H1 (cell line): ENCODE measurements at regions not wholly inside any gene's neighbourhood (a gene's known extent, or its start where the extent isn't known, plus 50 kb on each side); places are given as distances from the start of the nearest gene placed in this dataset.

Source experiments
- CTCF ChIA-PET: fragments of 300-600 bp; sonication (Branson Sonifier 250); formaldehyde crosslinking; loops from one replicate; lab custom pipeline; 2021; ENCODE audit not compliant: partially characterized antibody; lab: Charles Lee
- POLR2A ChIA-PET: fragments of 300-600 bp; sonication (Branson Sonifier 250); formaldehyde crosslinking; loops from one replicate; lab custom pipeline; 2021; ENCODE audit warnings: inconsistent platforms; ENCODE audit not compliant: partially characterized antibody; lab: Charles Lee
- DNase-seq, 2 experiments: peaks; one replicate each; pipeline versions ENCODE4 v3.0.0 to v3.0.0-alpha.2; 2010 to 2022; ENCODE audit warnings: low spot score in 2 of 2, low read depth in 1 of 2, mixed read lengths in 1 of 2
- FAIRE-seq: peaks from 2 replicates; lab custom pipeline; 2011; peaks lifted over from hg19 to GRCh38; lab: Jason Lieb, UNC
- H2AFZ ChIP-seq: 2 replicates; pipeline ENCODE4 v1.8.1; 2012; ENCODE audit warnings: low read length, inconsistent platforms
- H2AK5ac ChIP-seq: 2 replicates; pipeline ENCODE4 v1.6.1; 2013; ENCODE audit warnings: low read depth, low read length
- H2BK120ac ChIP-seq: replicated peaks from 2 replicates; pipeline ENCODE3; 2013; ENCODE audit warnings: low read depth, low read length, inconsistent platforms
- H2BK12ac ChIP-seq: 2 replicates; pipeline ENCODE4 v1.6.1; 2013; ENCODE audit warnings: low read depth, low read length
- H2BK15ac ChIP-seq: 2 replicates; pipeline ENCODE4 v1.6.1; 2013; ENCODE audit warnings: low read length
- H2BK20ac ChIP-seq: 2 replicates; pipeline ENCODE4 v1.6.1; 2013; ENCODE audit warnings: low read length
- H2BK5ac ChIP-seq: 2 replicates; pipeline ENCODE4 v1.6.1; 2013; ENCODE audit warnings: low read depth, low read length
- H3K14ac ChIP-seq: 2 replicates; pipeline ENCODE4 v1.6.1; 2013; ENCODE audit warnings: inconsistent platforms; ENCODE audit not compliant: insufficient read length
- H3K18ac ChIP-seq: 2 replicates; pipeline ENCODE4 v1.6.1; 2013; ENCODE audit warnings: low read length; ENCODE audit errors: extremely low read depth
- H3K23ac ChIP-seq: 2 replicates; pipeline ENCODE4 v1.6.1; 2013; ENCODE audit warnings: inconsistent platforms; ENCODE audit not compliant: insufficient read length
- H3K23me2 ChIP-seq: 2 replicates; pipeline ENCODE4 v1.6.1; 2013; ENCODE audit warnings: low read depth, low read length
- H3K27ac ChIP-seq: 2 replicates; pipeline ENCODE4 v1.6.1; 2011; ENCODE audit warnings: low read depth, low read length, inconsistent platforms
- H3K27me3 ChIP-seq, 4 experiments: replicated peaks in 1 of 4; 1 replicate in 1 of 4; 2 replicates in 3 of 4; pipeline versions ENCODE4 v1.6.1 to v1.8.1; 2011 to 2013; ENCODE audit warnings: low read length in 3 of 4, mild to moderate bottlenecking in 3 of 4, inconsistent platforms in 2 of 4, mixed read lengths in 2 of 4, moderate library complexity in 1 of 4; ENCODE audit not compliant: control insufficient read depth in 3 of 4, insufficient read depth in 3 of 4; ENCODE audit errors: extremely low read depth in 1 of 4
- H3K36me3 ChIP-seq, 4 experiments: 2 replicates each; pipeline versions ENCODE4 v1.6.1 to v1.8.1; 2011 to 2013; ENCODE audit warnings: mild to moderate bottlenecking in 4 of 4, low read length in 3 of 4, moderate library complexity in 2 of 4, control low read depth in 1 of 4, inconsistent platforms in 1 of 4; ENCODE audit not compliant: insufficient read depth in 4 of 4, control insufficient read depth in 2 of 4
- H3K4ac ChIP-seq: replicated peaks from 2 replicates; pipeline ENCODE3; 2013; ENCODE audit warnings: low read length, low read depth, mixed read lengths, inconsistent platforms; ENCODE audit not compliant: insufficient read length
- H3K4me1 ChIP-seq, 4 experiments: replicated peaks in 1 of 4; 1 replicate in 1 of 4; 2 replicates in 3 of 4; pipeline versions ENCODE4 v1.6.1 to v1.8.1; 2011 to 2013; ENCODE audit warnings: low read length in 3 of 4, inconsistent platforms in 2 of 4, mixed read lengths in 1 of 4; ENCODE audit not compliant: insufficient read depth in 4 of 4, control insufficient read depth in 3 of 4
- H3K4me2 ChIP-seq, 2 experiments: 2 replicates each; pipeline versions ENCODE4 v1.6.1 to v1.8.1; 2011 to 2013; ENCODE audit warnings: low read depth in 2 of 2, low read length in 2 of 2, control low read depth in 1 of 2, inconsistent platforms in 1 of 2, mild to moderate bottlenecking in 1 of 2; ENCODE audit not compliant: insufficient read depth in 1 of 2
- H3K4me3 ChIP-seq, 4 experiments: fragments of 200-600, 300-600 bp in 1 of 4; sonication (generic), shearing (Covaris generic), sonication (Bioruptor Twin) in 1 of 4; 2 replicates each; pipeline versions ENCODE4 v1.5.1 to v1.8.1; 2011 to 2016; ENCODE audit warnings: low read length in 4 of 4, low read depth in 3 of 4, control low read depth in 2 of 4, inconsistent platforms in 2 of 4, mild to moderate bottlenecking in 2 of 4, mixed read lengths in 1 of 4, moderate library complexity in 1 of 4; ENCODE audit not compliant: insufficient read depth in 2 of 4; ENCODE audit errors: extremely low read depth in 1 of 4
- H3K56ac ChIP-seq: replicated peaks from 2 replicates; pipeline ENCODE3; 2013; ENCODE audit warnings: low read depth, mild to moderate bottlenecking, mixed read lengths, low read length, inconsistent platforms; ENCODE audit not compliant: insufficient read length
- H3K79me1 ChIP-seq: 2 replicates; pipeline ENCODE4 v1.6.1; 2013; ENCODE audit warnings: low read depth, low read length, control low read depth
- H3K79me2 ChIP-seq, 2 experiments: 2 replicates each; pipeline versions ENCODE4 v1.6.1 to v1.8.1; 2012 to 2013; ENCODE audit warnings: low read length in 2 of 2, mild to moderate bottlenecking in 2 of 2, inconsistent platforms in 1 of 2; ENCODE audit not compliant: insufficient read depth in 2 of 2, control insufficient read depth in 1 of 2
- H3K9ac ChIP-seq, 4 experiments: replicated peaks in 1 of 4; 1 replicate in 1 of 4; 2 replicates in 3 of 4; pipeline versions ENCODE4 v1.6.1 to v1.8.1; 2011 to 2013; ENCODE audit warnings: low read depth in 3 of 4, low read length in 3 of 4, control low read depth in 2 of 4, mild to moderate bottlenecking in 2 of 4, moderate library complexity in 2 of 4, inconsistent platforms in 1 of 4; ENCODE audit errors: extremely low read depth in 1 of 4
- H3K9me3 ChIP-seq, 2 experiments: 2 replicates each; pipeline versions ENCODE4 v1.6.1 to v1.8.1; 2012 to 2013; ENCODE audit warnings: mild to moderate bottlenecking in 2 of 2, moderate library complexity in 2 of 2, control low read depth in 1 of 2, inconsistent platforms in 1 of 2, low read depth in 1 of 2, low read length in 1 of 2, mixed read lengths in 1 of 2; ENCODE audit not compliant: insufficient read depth in 2 of 2
- H4K20me1 ChIP-seq, 2 experiments: replicated peaks in 1 of 2; 2 replicates each; pipeline versions ENCODE3 to v1.8.1; 2011 to 2013; ENCODE audit warnings: inconsistent platforms in 2 of 2, low read length in 2 of 2, mild to moderate bottlenecking in 1 of 2; ENCODE audit not compliant: insufficient read depth in 2 of 2, control insufficient read depth in 1 of 2
- H4K5ac ChIP-seq: 2 replicates; pipeline ENCODE4 v1.6.1; 2013; ENCODE audit warnings: low read length, low read depth, mixed read lengths, inconsistent platforms; ENCODE audit not compliant: insufficient read length
- H4K8ac ChIP-seq: 2 replicates; pipeline ENCODE4 v1.8.0; 2013; ENCODE audit warnings: mild to moderate bottlenecking, moderate library complexity, low read length, inconsistent platforms; ENCODE audit not compliant: insufficient read depth; ENCODE audit errors: extremely low read depth
- H4K91ac ChIP-seq: replicated peaks from 2 replicates; pipeline ENCODE3; 2013; ENCODE audit warnings: low read length, mixed read lengths, inconsistent platforms; ENCODE audit not compliant: insufficient read length
- KDM5A ChIP-seq: fragments of 200-600 bp; IDR thresholded peaks from 2 replicates; pipeline ENCODE4 v1.7.1; 2012; ENCODE audit warnings: mild to moderate bottlenecking, low read length, inconsistent platforms, mixed read lengths
- RAD21 ChIP-seq, 2 experiments: IDR thresholded peaks in 1 of 2; conservative IDR thresholded peaks in 1 of 2; 2 replicates each; pipeline ENCODE4 v1.6.1; 2011; ENCODE audit warnings: low read depth in 2 of 2, low read length in 2 of 2, improper control_type of control experiment in 1 of 2, inconsistent platforms in 1 of 2, mild to moderate bottlenecking in 1 of 2, moderate library complexity in 1 of 2
- whole genome bisulfite sequencing, 2 experiments: shearing (Covaris generic) in 1 of 2; methylation state at CpG; one replicate each; pipeline versions ENCODE4 v1.1.6 to v1.1.7; 2013 to 2015; ENCODE audit warnings: low lambda C conversion rate in 2 of 2, mixed read lengths in 2 of 2, inconsistent platforms in 1 of 2, low coverage in 1 of 2, missing lambda C conversion rate in 1 of 2; ENCODE audit not compliant: insufficient replicate concordance in 2 of 2, insufficient coverage in 1 of 2, insufficient read length in 1 of 2; ENCODE audit errors: extremely low coverage in 1 of 2, missing lambda C conversion rate in 1 of 2; 5-methylcytosine and 5-hydroxymethylcytosine counted together
- TF ChIP-seq, protein P1 (sequence below), 3 experiments: IDR thresholded peaks; 1 replicate in 2 of 3; 2 replicates in 1 of 3; pipeline versions ENCODE4 v1.5.1 to v1.6.1; 2011; ENCODE audit warnings: low read length in 3 of 3, mild to moderate bottlenecking in 3 of 3, inconsistent platforms in 2 of 3, low read depth in 1 of 3, moderate library complexity in 1 of 3; ENCODE audit not compliant: insufficient read depth in 1 of 3; ENCODE audit errors: control extremely low read depth in 1 of 3

DNA sequence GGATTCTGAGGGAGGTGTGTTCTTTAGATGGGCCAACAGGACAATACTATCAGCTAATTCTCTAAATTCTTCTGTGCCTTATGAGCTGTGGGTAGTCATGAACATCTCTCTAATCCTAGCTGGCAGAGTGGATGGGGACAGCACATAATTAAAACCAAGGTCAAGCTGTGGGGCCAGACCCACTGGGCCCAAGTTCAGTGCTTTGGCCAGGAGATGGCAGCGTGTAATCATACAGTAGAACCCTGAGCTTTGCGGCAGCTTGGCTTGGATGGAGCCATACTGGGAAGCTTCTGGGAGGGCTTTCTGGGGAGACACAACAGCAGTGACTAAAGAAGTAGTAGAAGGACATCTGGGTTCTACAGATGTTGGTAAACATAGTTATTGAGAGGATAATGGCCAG, 140.3 kb upstream of the CXCL13 start:
- POLR2A ChIA-PET: no interaction called here
- H4K91ac ChIP-seq: no peak overlapping the region

More for the DNA sequence above, 140.3 kb upstream of the CXCL13 start:
- H3K23ac ChIP-seq: no peak overlapping the region
- DNase-seq (peak in 1 of 2 experiments; percentile 49), FAIRE-seq (no peak)
- H3K9ac ChIP-seq: no peak overlapping the region
- no peak overlapping the region for H4K5ac ChIP-seq
- no peak overlapping the region for H3K14ac ChIP-seq
- H4K20me1 ChIP-seq: no peaks in the 10 kb centered on the region
- no peaks in the 10 kb centered on the region for H3K4me1 ChIP-seq
- CTCF ChIA-PET: interaction anchor here (0.6 to 13.0 kb wide), 29 partner anchors 8 to 233 kb away, joined by 3 to 116 read pairs (median 4); partner anchors contain the start of gene CXCL13
- H2BK5ac ChIP-seq: no peak overlapping the region
- H2BK15ac ChIP-seq: no peak overlapping the region
- WGBS, 2 experiments: 78% methylated on average over 2 of the region's 2 CpGs; no CpG with 5 or more reads in 1 of the 2 experiments
- H3K56ac ChIP-seq: no peak overlapping the region
- no peaks in the 10 kb centered on the region for H3K79me2 ChIP-seq
- H3K23me2 ChIP-seq: no peaks in the 10 kb centered on the region
- TF ChIP-seq KDM5A: no peak
- TF ChIP-seq, protein P1, sequence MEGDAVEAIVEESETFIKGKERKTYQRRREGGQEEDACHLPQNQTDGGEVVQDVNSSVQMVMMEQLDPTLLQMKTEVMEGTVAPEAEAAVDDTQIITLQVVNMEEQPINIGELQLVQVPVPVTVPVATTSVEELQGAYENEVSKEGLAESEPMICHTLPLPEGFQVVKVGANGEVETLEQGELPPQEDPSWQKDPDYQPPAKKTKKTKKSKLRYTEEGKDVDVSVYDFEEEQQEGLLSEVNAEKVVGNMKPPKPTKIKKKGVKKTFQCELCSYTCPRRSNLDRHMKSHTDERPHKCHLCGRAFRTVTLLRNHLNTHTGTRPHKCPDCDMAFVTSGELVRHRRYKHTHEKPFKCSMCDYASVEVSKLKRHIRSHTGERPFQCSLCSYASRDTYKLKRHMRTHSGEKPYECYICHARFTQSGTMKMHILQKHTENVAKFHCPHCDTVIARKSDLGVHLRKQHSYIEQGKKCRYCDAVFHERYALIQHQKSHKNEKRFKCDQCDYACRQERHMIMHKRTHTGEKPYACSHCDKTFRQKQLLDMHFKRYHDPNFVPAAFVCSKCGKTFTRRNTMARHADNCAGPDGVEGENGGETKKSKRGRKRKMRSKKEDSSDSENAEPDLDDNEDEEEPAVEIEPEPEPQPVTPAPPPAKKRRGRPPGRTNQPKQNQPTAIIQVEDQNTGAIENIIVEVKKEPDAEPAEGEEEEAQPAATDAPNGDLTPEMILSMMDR (IDR thresholded peaks at IDR 0.05; ENCODE audit: control extremely low read depth in 1 of 3, insufficient read depth in 1 of 3, low read depth in 1 of 3, low read length in 3 of 3): peak; percentile 59 to 71 (median 65)
- peak; percentile 77 to 83 for TF ChIP-seq RAD21 (IDR thresholded peaks at IDR 0.05 in 1 of 2, conservative IDR thresholded peaks at IDR 0.05 in 1 of 2; ENCODE audit: low read depth in 2 of 2, low read length in 2 of 2)
- no peak overlapping the region for H2AK5ac ChIP-seq
- no peak overlapping the region for H2AFZ ChIP-seq
- H3K4ac ChIP-seq: no peak overlapping the region
- no peak overlapping the region for H3K4me3 ChIP-seq
- H3K18ac ChIP-seq: no peak overlapping the region
- no peak overlapping the region for H2BK20ac ChIP-seq
- no peak overlapping the region for H3K27ac ChIP-seq
- no peaks in the 10 kb centered on the region for H3K79me1 ChIP-seq
- H3K36me3 ChIP-seq: no peaks in the 10 kb centered on the region
- no peak overlapping the region for H4K8ac ChIP-seq
- no peak overlapping the region for H2BK120ac ChIP-seq
- no peak overlapping the region for H3K4me2 ChIP-seq
- H3K9me3 ChIP-seq: peaks cover 18 to 20% of the 10 kb centered on the region in 2 experiments
- no peak overlapping the region for H2BK12ac ChIP-seq
- no peaks in the 10 kb centered on the region for H3K27me3 ChIP-seq
